Osteocyte (in vitro differentiated cells): ENCODE measurements at regions not wholly inside any gene's neighbourhood (a gene's known extent, or its start where the extent isn't known, plus 50 kb on each side); places are given as distances from the start of the nearest gene placed in this dataset.

Experiments
- DNase-seq: peaks from one replicate; pipeline ENCODE4 v3.0.0; 2021; ENCODE audit warnings: mixed read lengths; ENCODE audit not compliant: unreplicated experiment; ENCODE audit errors: extremely low spot score
- H3K27ac Mint-ChIP-seq: one replicate; pipeline ENCODE4 v1.8.0; 2021; ENCODE audit warnings: mild to moderate bottlenecking, mixed read lengths; ENCODE audit not compliant: unreplicated experiment
- H3K27me3 Mint-ChIP-seq: one replicate; pipeline ENCODE4 v1.8.0; 2021; ENCODE audit warnings: mixed read lengths; ENCODE audit not compliant: unreplicated experiment
- H3K36me3 Mint-ChIP-seq: one replicate; pipeline ENCODE4 v1.8.0; 2021; ENCODE audit warnings: mixed read lengths; ENCODE audit not compliant: unreplicated experiment
- H3K4me1 Mint-ChIP-seq: one replicate; pipeline ENCODE4 v1.8.0; 2021; ENCODE audit warnings: mixed read lengths; ENCODE audit not compliant: unreplicated experiment
- H3K4me3 Mint-ChIP-seq: one replicate; pipeline ENCODE4 v1.8.0; 2021; ENCODE audit warnings: mild to moderate bottlenecking, moderate library complexity, mixed read lengths; ENCODE audit not compliant: unreplicated experiment
- H3K9me3 Mint-ChIP-seq: one replicate; pipeline ENCODE4 v1.8.0; 2021; ENCODE audit warnings: mixed read lengths; ENCODE audit not compliant: unreplicated experiment
- TF ChIP-seq, protein P1 (sequence below): fragments of 200-600 bp; sonication (generic); IDR thresholded peaks from 2 replicates; pipeline ENCODE4 v1.5.0; 2021; ENCODE audit warnings: antibody characterized with exemption, mild to moderate bottlenecking, moderate library complexity

DNA sequence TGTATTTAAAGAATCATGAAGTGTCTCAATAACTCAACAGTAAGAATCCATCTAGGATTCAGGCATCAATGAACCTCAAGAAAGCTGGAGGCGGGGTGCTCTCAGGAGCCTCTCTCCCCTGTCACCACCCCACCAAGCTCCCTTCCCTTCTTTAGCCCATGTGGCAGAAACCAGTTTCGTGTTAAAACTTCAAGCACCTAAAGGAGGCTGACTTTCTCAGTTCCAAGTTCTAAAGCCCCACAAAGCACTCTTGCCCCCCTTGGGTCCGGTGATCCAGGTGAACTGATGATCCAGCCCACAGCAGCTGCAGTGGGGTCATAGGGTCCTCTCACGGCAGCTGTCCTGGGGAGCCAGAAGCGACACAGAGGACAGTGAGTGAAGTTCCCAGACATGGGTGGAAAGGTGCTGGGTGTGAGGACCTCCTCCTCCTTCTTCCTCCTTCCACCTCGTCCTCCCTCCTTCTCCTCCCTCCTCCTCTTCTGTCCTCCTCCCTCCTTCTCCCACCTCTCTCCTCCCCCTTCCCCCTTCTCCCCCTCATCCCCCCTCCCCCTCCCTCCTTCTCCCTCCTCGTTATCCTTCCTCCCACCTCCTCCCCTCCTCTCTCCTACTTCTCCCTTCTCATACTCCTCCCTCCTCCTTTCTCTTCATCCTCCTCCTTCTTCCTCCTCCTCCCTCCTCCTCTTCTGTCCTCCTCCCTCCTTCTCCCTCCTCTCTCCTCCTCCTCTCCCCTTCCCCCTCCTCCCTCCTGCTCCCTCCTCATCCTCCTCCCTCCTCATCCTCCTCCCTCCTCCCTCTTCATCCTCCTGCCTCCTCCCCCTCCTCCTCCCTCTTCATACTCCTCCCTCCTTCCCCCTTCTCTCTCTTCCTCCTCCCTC, 192.4 kb upstream of the AGAP1 start:
- Mint-ChIP-seq H3K27me3 (peaks cover 55% of the 10 kb centered on the region), H3K4me1 (peaks cover 13% of the 10 kb centered on the region), H3K9me3 (peaks cover 5% of the 10 kb centered on the region), H3K36me3 (peaks cover 4% of the 10 kb centered on the region), H3K27ac (no peak overlapping the region), H3K4me3 (no peak overlapping the region)
- TF ChIP-seq, protein P1, sequence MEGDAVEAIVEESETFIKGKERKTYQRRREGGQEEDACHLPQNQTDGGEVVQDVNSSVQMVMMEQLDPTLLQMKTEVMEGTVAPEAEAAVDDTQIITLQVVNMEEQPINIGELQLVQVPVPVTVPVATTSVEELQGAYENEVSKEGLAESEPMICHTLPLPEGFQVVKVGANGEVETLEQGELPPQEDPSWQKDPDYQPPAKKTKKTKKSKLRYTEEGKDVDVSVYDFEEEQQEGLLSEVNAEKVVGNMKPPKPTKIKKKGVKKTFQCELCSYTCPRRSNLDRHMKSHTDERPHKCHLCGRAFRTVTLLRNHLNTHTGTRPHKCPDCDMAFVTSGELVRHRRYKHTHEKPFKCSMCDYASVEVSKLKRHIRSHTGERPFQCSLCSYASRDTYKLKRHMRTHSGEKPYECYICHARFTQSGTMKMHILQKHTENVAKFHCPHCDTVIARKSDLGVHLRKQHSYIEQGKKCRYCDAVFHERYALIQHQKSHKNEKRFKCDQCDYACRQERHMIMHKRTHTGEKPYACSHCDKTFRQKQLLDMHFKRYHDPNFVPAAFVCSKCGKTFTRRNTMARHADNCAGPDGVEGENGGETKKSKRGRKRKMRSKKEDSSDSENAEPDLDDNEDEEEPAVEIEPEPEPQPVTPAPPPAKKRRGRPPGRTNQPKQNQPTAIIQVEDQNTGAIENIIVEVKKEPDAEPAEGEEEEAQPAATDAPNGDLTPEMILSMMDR: no peak
- DNase-seq: peak; percentile 23

DNA sequence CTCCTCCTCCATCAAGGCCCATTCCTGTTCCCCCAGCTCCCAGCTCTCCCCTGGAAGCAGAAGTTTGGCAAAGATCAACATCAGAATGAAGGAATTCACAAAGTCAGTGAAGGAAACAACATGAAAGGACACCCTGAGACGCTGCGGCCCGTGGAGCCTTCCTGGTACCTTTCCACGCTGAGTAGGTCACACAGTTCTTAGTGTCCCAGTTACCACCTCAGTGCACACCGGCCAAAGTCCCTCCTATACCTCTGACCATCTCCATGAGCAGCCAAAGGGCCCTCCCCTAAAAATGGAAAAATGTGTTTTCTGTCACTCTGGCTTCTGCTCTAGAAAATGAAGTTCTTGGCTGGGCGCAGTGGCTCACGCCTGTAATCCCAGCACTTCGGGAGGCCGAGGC, 191.6 kb upstream of the AGAP1 start:
- peaks cover 3% of the 10 kb centered on the region for H3K36me3 Mint-ChIP-seq
- H3K4me1 Mint-ChIP-seq: peaks cover 13% of the 10 kb centered on the region
- H3K9me3 Mint-ChIP-seq: peaks cover 3% of the 10 kb centered on the region
- peaks cover 56% of the 10 kb centered on the region for H3K27me3 Mint-ChIP-seq
- DNase-seq: peak; percentile 51
- H3K27ac Mint-ChIP-seq: no peak overlapping the region
- TF ChIP-seq, protein P1: no peak
- no peak overlapping the region for H3K4me3 Mint-ChIP-seq

DNA sequence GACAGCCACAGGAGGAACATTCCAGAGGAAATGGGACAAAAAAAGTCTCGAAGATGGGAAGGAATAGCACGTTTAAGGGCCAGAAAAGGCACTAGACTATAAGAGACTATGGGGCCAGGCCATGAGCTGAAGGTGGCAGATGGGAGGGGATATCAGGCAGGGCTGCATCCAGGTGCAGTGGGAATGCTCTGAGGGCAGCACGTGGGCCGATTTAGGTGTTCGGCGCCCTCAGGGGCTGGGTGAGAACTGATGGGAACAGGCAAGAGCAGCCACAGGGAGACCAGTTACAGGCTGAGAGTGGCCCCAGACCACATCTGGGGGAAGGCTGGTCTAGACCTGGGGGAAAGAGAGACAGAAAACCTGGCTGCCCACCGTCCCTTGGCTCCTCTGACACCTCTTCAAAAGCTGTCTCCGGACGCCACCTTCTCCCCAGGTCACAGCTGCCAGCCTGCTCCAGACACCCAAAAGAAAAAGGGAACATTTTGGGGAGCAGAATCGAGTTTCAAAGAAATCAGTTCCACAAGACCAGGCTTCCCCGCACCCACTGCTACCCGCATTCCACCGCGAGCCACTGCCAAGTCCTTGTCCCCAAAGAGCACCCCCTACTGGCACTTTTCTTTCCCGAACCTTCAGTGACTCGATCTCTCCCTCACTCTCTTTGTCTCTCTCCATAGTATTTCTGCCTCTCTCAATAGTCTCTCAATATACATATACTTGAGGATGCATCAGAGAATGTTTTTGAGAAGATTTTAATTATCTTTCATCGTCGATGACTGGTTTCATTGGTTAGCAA, 190.1 kb upstream of the AGAP1 start:
- Mint-ChIP-seq H3K27me3 (peaks cover 50% of the 10 kb centered on the region), H3K4me1 (peaks cover 13% of the 10 kb centered on the region), H3K36me3 (peaks cover 1% of the 10 kb centered on the region), H3K4me3 (no peak overlapping the region), H3K9me3 (no peaks in the 10 kb centered on the region), H3K27ac (no peak overlapping the region)
- DNase-seq: peak; percentile 80
- TF ChIP-seq, protein P1: peak; percentile 15

DNA sequence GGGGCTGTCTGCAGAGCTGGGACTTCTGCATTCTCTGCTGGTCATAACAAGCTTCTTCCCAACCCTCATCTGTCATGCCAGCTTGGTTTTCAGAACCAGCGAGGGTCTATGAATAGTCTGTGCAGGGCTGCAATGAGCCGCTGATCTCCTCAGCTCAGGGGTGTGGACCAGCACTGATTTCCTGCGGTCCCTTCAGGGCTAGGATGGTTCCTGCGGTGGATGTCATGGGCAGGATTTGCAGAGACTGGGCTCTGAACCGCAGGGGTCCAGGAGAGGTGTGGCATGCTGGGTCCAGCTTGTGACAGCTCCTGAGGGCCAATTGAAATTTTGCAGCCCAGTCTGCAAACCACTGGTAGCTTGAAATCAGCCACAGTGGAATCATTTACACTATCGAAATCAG, 188.2 kb upstream of the AGAP1 start:
- Mint-ChIP-seq H3K36me3 (peaks cover 1% of the 10 kb centered on the region), H3K4me3 (no peak overlapping the region), H3K27ac (no peak overlapping the region), H3K9me3 (no peaks in the 10 kb centered on the region), H3K27me3 (peaks cover 56% of the 10 kb centered on the region), H3K4me1 (peaks cover 6% of the 10 kb centered on the region)
- DNase-seq: peak; percentile 40
- TF ChIP-seq, protein P1: no peak

DNA sequence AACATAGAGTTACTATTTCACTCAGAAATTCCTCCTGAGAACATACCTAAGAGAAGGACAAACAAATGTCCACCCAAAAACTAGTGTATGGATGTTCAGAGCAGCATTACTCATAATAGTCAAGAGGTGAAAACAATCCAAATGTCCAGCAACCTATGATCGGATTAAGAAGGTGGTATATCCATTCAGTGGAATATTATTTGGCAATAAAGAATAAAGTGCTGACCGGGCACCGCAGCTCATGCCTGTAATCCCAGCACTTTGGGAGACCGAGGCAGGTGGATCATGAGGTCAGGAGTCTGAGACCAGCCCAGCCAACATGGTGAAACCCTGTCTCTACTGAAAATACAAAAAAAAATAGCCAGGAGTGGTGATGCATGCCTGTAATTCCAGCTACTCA, 182.8 kb upstream of the AGAP1 start:
- peak; percentile 34 for DNase-seq
- Mint-ChIP-seq H3K27ac (no peak overlapping the region), H3K36me3 (no peaks in the 10 kb centered on the region), H3K4me3 (no peak overlapping the region), H3K4me1 (no peaks in the 10 kb centered on the region), H3K9me3 (no peaks in the 10 kb centered on the region), H3K27me3 (peaks cover 25% of the 10 kb centered on the region)
- TF ChIP-seq, protein P1: no peak
